A549 (cell line): ENCODE measurements at regions not wholly inside any gene's neighbourhood (a gene's known extent, or its start where the extent isn't known, plus 50 kb on each side); places are given as distances from the start of the nearest gene placed in this dataset.

ENCODE experiments used
- CHD2 ChIP-seq: fragments of 150-350 bp; IDR thresholded peaks from 2 replicates; pipeline ENCODE4 v1.6.1; 2014; ENCODE audit warnings: low read length; ENCODE audit not compliant: partially characterized antibody
- EP300 ChIP-seq, 2 experiments: fragments of >200 bp; sonication (Bioruptor Twin); formaldehyde crosslinking; IDR thresholded peaks; 2 replicates in 1 of 2; 3 replicates in 1 of 2; pipeline ENCODE4 v1.6.1; 2016 to 2017
- HOXB5 ChIP-seq: fragments of 250-450 bp; sonication (Bioruptor Pico); IDR thresholded peaks from 2 replicates; pipeline ENCODE4 v1.5.0; 2020; ENCODE audit warnings: mild to moderate bottlenecking, moderate library complexity
- POLR2A ChIP-seq: IDR thresholded peaks from 2 replicates; pipeline ENCODE4 v1.6.1; 2012; ENCODE audit warnings: mild to moderate bottlenecking, low read length
- TF ChIP-seq, protein P1 (sequence below): fragments of >200 bp; sonication (Bioruptor Twin); formaldehyde crosslinking; IDR thresholded peaks from 3 replicates; pipeline ENCODE4 v1.5.1; 2016

DNA sequence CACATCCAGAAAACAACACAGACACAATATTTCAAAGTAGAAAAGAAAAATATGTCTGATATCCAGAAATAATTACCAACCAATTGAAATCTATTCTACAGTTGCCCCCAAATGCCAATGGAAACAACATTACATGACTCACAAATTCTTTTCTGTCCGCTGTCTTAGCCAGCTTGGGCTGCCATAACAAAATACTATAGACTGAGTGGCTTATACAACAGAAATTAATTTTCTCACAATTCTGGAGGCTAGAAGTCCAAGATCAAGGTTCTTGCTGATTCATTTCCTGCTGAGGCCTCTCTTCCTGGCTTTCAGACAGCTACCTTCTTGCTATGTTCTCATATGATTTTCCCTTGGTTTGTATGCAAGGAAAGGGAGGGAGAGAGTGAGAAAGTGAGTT is 698.1 kb downstream of the DHX35 start:
- TF ChIP-seq EP300 (IDR thresholded peaks at IDR 0.05) = no peak
- TF ChIP-seq POLR2A = no peak
- TF ChIP-seq, protein P1, sequence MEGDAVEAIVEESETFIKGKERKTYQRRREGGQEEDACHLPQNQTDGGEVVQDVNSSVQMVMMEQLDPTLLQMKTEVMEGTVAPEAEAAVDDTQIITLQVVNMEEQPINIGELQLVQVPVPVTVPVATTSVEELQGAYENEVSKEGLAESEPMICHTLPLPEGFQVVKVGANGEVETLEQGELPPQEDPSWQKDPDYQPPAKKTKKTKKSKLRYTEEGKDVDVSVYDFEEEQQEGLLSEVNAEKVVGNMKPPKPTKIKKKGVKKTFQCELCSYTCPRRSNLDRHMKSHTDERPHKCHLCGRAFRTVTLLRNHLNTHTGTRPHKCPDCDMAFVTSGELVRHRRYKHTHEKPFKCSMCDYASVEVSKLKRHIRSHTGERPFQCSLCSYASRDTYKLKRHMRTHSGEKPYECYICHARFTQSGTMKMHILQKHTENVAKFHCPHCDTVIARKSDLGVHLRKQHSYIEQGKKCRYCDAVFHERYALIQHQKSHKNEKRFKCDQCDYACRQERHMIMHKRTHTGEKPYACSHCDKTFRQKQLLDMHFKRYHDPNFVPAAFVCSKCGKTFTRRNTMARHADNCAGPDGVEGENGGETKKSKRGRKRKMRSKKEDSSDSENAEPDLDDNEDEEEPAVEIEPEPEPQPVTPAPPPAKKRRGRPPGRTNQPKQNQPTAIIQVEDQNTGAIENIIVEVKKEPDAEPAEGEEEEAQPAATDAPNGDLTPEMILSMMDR = no peak
- TF ChIP-seq CHD2 = no peak
- no peak for TF ChIP-seq HOXB5 (CRISPR knock-in tag)
